Thyroid gland (tissue), 4 donors: ENCODE measurements at regions not wholly inside any gene's neighbourhood (a gene's known extent, or its start where the extent isn't known, plus 50 kb on each side); places are given as distances from the start of the nearest gene placed in this dataset.

ENCODE experiments used
- DNase-seq, 2 donors: peaks; one replicate each; pipeline ENCODE4 v3.0.0-alpha.2; 2019
- H3K27ac ChIP-seq, 3 donors: fragments of 200-600 bp; sonication (generic); 1 replicate in 2 of 3; 2 replicates in 1 of 3; pipeline ENCODE4 v1.5.1; 2016 to 2019; ENCODE audit warnings: mild to moderate bottlenecking in 1 of 3, moderate library complexity in 1 of 3
- H3K27me3 ChIP-seq: fragments of 200-600 bp; sonication (generic); one replicate; pipeline ENCODE4 v1.5.1; 2019
- H3K36me3 ChIP-seq, 2 donors: fragments of 200-600 bp; sonication (generic); one replicate each; pipeline ENCODE4 v1.5.1; 2016 to 2019
- H3K4me1 ChIP-seq, 2 donors: fragments of 200-600 bp; sonication (generic); one replicate each; pipeline ENCODE4 v1.5.1; 2017 to 2019
- H3K4me3 ChIP-seq, 3 donors: fragments of 200-600 bp; sonication (generic); replicated peaks in 1 of 3; 1 replicate in 2 of 3; 2 replicates in 1 of 3; pipeline ENCODE4 v1.5.1; 2016; ENCODE audit warnings: mild to moderate bottlenecking in 1 of 3
- H3K9me3 ChIP-seq: fragments of 200-600 bp; sonication (generic); one replicate; pipeline ENCODE4 v1.5.1; 2017
- POLR2A ChIP-seq, 2 donors: fragments of 450-650 bp; IDR thresholded peaks; one replicate each; pipeline ENCODE4 v1.6.1; 2017; ENCODE audit warnings: antibody characterized with exemption in 2 of 2, mild to moderate bottlenecking in 2 of 2, moderate library complexity in 1 of 2
- WGBS, 2 donors: methylation state at CpG; one replicate each; pipeline ENCODE4 v1.1.5; 2017; 5-methylcytosine and 5-hydroxymethylcytosine counted together
- intact Hi-C: fragments of 100-400 bp; cut with DNase I; formaldehyde crosslinking; loops from one replicate; pipeline ENCODE4 v1.15.1; 2023
- TF ChIP-seq, protein P1 (sequence below), 6 experiments: fragments of 200-600 bp in 3 of 6; fragments of 450-650 bp in 3 of 6; sonication (generic) in 3 of 6; IDR thresholded peaks; one replicate each; pipeline ENCODE4 v1.5.1; 2016 to 2019; ENCODE audit warnings: antibody characterized with exemption in 6 of 6, mild to moderate bottlenecking in 2 of 6, inconsistent platforms in 1 of 6, moderate library complexity in 1 of 6

DNA sequence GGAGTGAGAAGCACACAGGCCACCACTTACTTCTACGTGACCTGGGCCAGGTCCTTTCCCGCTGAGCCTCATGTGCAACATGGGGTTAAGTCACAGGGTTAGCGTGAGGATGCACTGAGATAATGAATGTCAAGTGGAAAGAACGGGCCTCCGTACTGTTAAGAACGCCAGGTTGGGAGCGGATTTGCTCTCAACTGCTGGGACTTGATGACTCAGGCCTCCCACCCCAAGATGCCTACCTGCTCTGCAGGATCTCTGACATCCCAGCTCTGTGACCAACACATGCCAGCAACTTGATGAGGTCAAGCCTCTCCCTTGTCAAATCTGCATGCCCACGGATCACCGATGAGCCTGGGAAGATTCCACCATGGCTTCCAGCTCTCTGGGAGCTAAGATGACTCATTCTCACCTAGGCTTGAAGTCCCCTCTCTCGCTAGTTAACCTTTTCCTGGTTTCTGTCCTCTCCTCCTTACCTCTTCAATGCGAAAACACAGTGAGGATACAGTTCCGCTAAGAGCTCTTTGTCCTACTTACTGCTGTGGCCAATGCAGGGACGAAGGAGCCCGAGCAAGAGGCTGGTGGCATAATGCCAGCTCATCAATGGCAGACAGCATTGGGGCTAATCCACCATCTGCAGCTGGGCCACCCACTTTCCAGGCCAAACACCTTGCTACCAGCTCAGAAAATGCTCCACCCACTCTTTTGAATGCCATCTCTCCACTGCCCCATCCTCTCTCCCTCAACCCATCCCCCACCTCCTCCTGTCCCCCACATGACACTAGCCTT is 67.6 kb downstream of the PJA1 start:
- no peak overlapping the region for H3K4me3 ChIP-seq
- 84 to 89% methylated on average over 10 to 14 of the region's 14 CpGs for WGBS, 2 donors
- TF ChIP-seq POLR2A (IDR thresholded peaks at IDR 0.05): no peak
- TF ChIP-seq, protein P1, sequence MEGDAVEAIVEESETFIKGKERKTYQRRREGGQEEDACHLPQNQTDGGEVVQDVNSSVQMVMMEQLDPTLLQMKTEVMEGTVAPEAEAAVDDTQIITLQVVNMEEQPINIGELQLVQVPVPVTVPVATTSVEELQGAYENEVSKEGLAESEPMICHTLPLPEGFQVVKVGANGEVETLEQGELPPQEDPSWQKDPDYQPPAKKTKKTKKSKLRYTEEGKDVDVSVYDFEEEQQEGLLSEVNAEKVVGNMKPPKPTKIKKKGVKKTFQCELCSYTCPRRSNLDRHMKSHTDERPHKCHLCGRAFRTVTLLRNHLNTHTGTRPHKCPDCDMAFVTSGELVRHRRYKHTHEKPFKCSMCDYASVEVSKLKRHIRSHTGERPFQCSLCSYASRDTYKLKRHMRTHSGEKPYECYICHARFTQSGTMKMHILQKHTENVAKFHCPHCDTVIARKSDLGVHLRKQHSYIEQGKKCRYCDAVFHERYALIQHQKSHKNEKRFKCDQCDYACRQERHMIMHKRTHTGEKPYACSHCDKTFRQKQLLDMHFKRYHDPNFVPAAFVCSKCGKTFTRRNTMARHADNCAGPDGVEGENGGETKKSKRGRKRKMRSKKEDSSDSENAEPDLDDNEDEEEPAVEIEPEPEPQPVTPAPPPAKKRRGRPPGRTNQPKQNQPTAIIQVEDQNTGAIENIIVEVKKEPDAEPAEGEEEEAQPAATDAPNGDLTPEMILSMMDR (IDR thresholded peaks at IDR 0.05): no peak

DNA sequence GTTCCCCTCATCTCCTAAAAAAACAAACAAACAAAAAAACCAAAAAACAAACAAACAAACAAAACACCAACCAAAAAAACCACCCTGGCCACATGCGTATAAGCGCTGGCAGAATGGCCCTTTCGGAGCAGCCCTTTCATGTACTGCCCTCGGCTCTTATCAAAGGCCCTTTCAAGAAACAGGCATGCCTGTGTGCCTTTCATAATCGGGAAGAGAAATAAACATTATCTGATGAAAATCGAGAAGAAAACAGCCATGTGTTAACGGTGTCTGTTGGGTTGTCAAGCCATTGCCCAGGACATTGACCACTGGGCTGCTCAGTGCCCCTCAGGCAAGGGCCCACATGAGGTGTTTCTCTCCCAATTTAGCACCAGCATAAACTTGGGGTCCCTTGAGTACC is 68.3 kb downstream of the PJA1 start:
- Histone ChIP-seq H3K27me3 (no peaks in the 10 kb centered on the region), H3K9me3 (no peaks in the 10 kb centered on the region), H3K27ac (no peak overlapping the region), H3K4me1 (no peaks in the 10 kb centered on the region), H3K4me3 (no peak overlapping the region), H3K36me3 (no peaks in the 10 kb centered on the region)
- 82 to 91% methylated on average over 7 of the region's 7 CpGs for WGBS, 2 donors
- intact Hi-C loops: no loop called here
- DNase-seq: no peak
- no peak for TF ChIP-seq POLR2A (IDR thresholded peaks at IDR 0.05)
- TF ChIP-seq, protein P1 (IDR thresholded peaks at IDR 0.05): no peak

More for the DNA sequence above, 67.6 kb downstream of the PJA1 start:
- no peaks in the 10 kb centered on the region for H3K4me1 ChIP-seq
- no peaks in the 10 kb centered on the region for H3K27me3 ChIP-seq
- H3K27ac ChIP-seq: no peak overlapping the region
- intact Hi-C loops: no loop called here
- H3K9me3 ChIP-seq: no peaks in the 10 kb centered on the region
- no peak for DNase-seq
- no peaks in the 10 kb centered on the region for H3K36me3 ChIP-seq

DNA sequence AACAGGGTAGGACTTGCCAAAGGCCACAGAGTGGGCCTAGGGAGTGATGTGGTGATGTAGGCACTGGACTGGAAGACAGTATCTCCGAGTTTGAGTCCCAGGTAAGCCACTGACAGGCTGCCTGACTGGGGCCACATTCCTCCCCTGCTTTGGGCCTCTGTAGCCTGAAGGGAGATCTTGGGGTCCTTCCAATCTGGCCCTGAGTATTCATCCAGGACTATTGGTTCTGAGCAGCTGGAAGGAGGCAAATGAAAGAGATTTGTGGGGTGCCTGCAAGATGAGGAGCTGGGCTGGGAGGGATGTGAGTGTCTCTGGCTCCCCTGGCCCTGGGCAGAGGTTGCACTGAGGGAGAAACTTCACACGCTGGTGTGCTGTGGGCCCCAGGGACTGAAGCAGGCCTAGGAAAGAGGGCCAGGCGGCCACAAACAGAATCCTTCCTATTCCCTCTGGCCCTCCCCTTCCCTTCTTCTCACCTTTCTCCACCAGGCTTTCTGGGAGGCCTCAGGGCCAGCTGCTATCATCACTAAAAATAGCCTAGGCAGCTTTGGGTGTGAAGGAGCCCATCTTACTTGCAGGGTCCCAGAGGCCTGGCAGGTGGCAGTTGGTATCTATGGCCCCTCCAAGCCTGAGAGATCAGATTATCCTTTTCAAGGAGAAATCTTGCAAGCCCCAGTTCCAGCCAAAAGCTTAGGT is 70.1 kb downstream of the PJA1 start:
- TF ChIP-seq, protein P1 (IDR thresholded peaks at IDR 0.05): no peak
- TF ChIP-seq POLR2A (IDR thresholded peaks at IDR 0.05): no peak
- Histone ChIP-seq H3K27ac (no peak overlapping the region), H3K36me3 (no peaks in the 10 kb centered on the region), H3K9me3 (no peaks in the 10 kb centered on the region), H3K4me1 (no peaks in the 10 kb centered on the region), H3K27me3 (no peaks in the 10 kb centered on the region), H3K4me3 (no peak overlapping the region)
- no peak for DNase-seq
- WGBS, 2 donors: 71 to 93% methylated on average over 1 to 2 of the region's 3 CpGs
- intact Hi-C loops: loop anchor here (5.0 kb wide), 1 partner anchor 127 kb away; no protein-coding TSS in a partner anchor

DNA sequence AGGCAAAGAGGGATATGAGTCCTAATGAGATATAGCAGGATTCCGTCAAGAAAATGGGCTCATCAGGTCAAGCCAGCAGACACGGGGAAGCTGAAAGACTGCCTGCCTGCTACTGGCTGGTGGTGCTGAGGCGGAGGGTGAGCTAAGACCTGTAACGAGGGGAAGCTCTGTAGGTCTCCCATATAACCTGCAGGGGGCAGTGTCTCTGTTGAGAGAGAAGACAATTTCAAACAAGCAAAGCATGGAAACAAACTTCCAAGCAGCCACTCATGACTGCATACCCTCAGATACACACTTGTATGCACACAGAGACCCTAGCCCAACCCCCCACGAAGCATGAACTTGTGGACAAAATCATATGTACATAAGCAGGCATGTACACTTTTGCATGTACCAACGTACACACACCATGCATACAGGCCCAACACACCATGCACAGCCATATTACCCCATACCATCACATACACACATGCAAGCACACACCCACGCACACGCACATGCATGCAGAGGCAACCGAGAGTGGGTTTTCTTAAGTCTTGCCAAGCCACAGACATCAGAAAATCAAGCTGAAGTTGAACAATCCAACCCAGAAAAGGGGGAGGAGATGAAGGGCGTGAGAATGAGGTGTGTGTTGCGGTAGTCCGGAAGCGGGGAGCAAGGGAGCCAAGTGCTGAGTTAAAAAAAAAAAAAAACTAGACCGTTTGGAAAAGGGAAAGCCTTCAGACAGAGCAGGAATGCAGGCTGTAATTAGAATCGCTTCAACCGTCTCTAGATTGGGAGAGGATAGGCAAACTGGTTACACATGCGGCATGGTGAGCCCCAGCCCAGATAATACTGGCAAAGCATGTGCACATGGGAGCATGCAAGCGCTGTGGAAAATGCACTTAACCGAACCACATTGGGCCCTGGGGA is 71.0 kb downstream of the PJA1 start:
- intact Hi-C loops: loop anchor here (5.0 kb wide), 1 partner anchor 128 kb away; no protein-coding TSS in a partner anchor

More for the DNA sequence above, 71.0 kb downstream of the PJA1 start:
- Histone ChIP-seq H3K36me3 (no peaks in the 10 kb centered on the region), H3K4me3 (no peak overlapping the region), H3K27me3 (no peaks in the 10 kb centered on the region), H3K9me3 (no peaks in the 10 kb centered on the region), H3K27ac (no peak overlapping the region), H3K4me1 (no peaks in the 10 kb centered on the region)
- peak; percentile 51 to 59 for DNase-seq
- TF ChIP-seq, protein P1 (IDR thresholded peaks at IDR 0.05): peak in 5 of 6 experiments; percentile 22 to 58 (median 46)
- TF ChIP-seq POLR2A (IDR thresholded peaks at IDR 0.05): no peak
- WGBS, 2 donors: 59 to 69% methylated on average over 18 of the region's 19 CpGs
